Right lobe of liver (tissue), 4 donors: ENCODE measurements at regions not wholly inside any gene's neighbourhood (a gene's known extent, or its start where the extent isn't known, plus 50 kb on each side); places are given as distances from the start of the nearest gene placed in this dataset.

Experiments used
- POLR2A ChIP-seq: fragments of 450-650 bp; IDR thresholded peaks from one replicate; pipeline ENCODE4 v1.6.1; 2017; ENCODE audit warnings: antibody characterized with exemption, mild to moderate bottlenecking
- TF ChIP-seq, protein P1 (sequence below), 4 donors: fragments of 200-600 bp in 3 of 4; fragments of 450-650 bp in 1 of 4; IDR thresholded peaks; one replicate each; pipeline versions ENCODE4 v1.5.1 to v1.8.0; 2016 to 2022; ENCODE audit warnings: antibody characterized with exemption in 4 of 4, mild to moderate bottlenecking in 2 of 4
- donor health status: DM: no; HTN: no; CAD: no.
- donor health status: DM: no; HTN: no; CAD: no.
- donor health status: DM: no; HTN: yes; CAD: no.

DNA sequence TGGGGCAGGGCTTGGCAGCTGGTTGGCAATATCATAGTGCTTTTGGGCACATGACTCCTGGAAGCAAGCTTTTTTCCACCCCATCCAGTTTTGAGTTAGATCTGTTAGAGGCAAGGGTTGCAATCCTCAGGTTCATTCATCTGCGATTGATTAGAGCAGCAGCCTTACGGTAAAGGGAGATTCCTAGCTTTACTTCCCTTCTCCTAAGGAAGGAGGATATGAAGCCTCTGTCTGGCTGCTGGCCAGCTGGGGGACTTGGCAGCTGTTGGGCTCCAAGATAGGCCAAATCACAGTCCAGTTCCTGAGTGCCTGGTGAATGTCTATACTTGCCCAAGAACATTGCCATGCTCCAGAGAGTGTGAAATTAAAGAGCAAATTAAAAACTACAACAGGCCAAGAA, 113.4 kb upstream of the CCNH start:
- TF ChIP-seq, protein P1, sequence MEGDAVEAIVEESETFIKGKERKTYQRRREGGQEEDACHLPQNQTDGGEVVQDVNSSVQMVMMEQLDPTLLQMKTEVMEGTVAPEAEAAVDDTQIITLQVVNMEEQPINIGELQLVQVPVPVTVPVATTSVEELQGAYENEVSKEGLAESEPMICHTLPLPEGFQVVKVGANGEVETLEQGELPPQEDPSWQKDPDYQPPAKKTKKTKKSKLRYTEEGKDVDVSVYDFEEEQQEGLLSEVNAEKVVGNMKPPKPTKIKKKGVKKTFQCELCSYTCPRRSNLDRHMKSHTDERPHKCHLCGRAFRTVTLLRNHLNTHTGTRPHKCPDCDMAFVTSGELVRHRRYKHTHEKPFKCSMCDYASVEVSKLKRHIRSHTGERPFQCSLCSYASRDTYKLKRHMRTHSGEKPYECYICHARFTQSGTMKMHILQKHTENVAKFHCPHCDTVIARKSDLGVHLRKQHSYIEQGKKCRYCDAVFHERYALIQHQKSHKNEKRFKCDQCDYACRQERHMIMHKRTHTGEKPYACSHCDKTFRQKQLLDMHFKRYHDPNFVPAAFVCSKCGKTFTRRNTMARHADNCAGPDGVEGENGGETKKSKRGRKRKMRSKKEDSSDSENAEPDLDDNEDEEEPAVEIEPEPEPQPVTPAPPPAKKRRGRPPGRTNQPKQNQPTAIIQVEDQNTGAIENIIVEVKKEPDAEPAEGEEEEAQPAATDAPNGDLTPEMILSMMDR (IDR thresholded peaks at IDR 0.05) = no peak
- no peak for TF ChIP-seq POLR2A
